KMS-11 (cell line): ENCODE measurements at regions not wholly inside any gene's neighbourhood (a gene's known extent, or its start where the extent isn't known, plus 50 kb on each side); places are given as distances from the start of the nearest gene placed in this dataset.

Experiments used
- H2AFZ ChIP-seq: fragments of 200-600 bp; sonication (generic); 2 replicates; pipeline ENCODE4 v1.6.1; 2016; ENCODE audit warnings: antibody characterized with exemption, mixed run types, low read depth
- H3K27ac ChIP-seq: fragments of 200-600 bp; sonication (generic); 2 replicates; pipeline ENCODE4 v1.6.1; 2016; ENCODE audit warnings: mild to moderate bottlenecking, mixed run types
- H3K27me3 ChIP-seq: fragments of 200-600 bp; sonication (generic); 2 replicates; pipeline ENCODE4 v1.6.1; 2017; ENCODE audit warnings: mild to moderate bottlenecking, low read depth, mixed run types, moderate library complexity; ENCODE audit not compliant: insufficient read depth
- H3K36me3 ChIP-seq: fragments of 200-600 bp; sonication (generic); 2 replicates; pipeline ENCODE4 v1.6.1; 2017; ENCODE audit warnings: mild to moderate bottlenecking, mixed run types; ENCODE audit not compliant: insufficient read depth
- H3K4me1 ChIP-seq: fragments of 200-600 bp; sonication (generic); 2 replicates; pipeline ENCODE4 v1.6.1; 2016; ENCODE audit warnings: mild to moderate bottlenecking, low read depth, mixed run types; ENCODE audit not compliant: poor library complexity, severe bottlenecking
- H3K4me2 ChIP-seq: fragments of 200-600 bp; sonication (generic); 2 replicates; pipeline ENCODE4 v1.7.0; 2016; ENCODE audit warnings: mild to moderate bottlenecking, mixed run types
- H3K4me3 ChIP-seq: fragments of 200-600 bp; sonication (generic); IDR thresholded peaks from 2 replicates; pipeline ENCODE4 v1.6.1; 2017; ENCODE audit warnings: low read depth, low read length, mixed read lengths; ENCODE audit not compliant: insufficient read depth
- H3K79me2 ChIP-seq: fragments of 200-600 bp; sonication (generic); 2 replicates; pipeline ENCODE4 v1.6.1; 2016; ENCODE audit warnings: low read depth, mixed run types; ENCODE audit not compliant: insufficient read depth
- H3K9ac ChIP-seq: fragments of 200-600 bp; sonication (generic); 2 replicates; pipeline ENCODE4 v1.6.1; 2016; ENCODE audit warnings: mild to moderate bottlenecking, mixed run types
- H4K20me1 ChIP-seq: fragments of 200-600 bp; sonication (generic); 2 replicates; pipeline ENCODE4 v1.6.1; 2016; ENCODE audit warnings: mild to moderate bottlenecking, mixed run types; ENCODE audit not compliant: insufficient read depth
- TF ChIP-seq, protein P1 (sequence below): fragments of 200-600 bp; sonication (generic); conservative IDR thresholded peaks from 2 replicates; pipeline ENCODE4 v1.6.1; 2017; ENCODE audit warnings: low read depth, mild to moderate bottlenecking, antibody characterized with exemption, low read length, moderate library complexity, mixed read lengths

DNA sequence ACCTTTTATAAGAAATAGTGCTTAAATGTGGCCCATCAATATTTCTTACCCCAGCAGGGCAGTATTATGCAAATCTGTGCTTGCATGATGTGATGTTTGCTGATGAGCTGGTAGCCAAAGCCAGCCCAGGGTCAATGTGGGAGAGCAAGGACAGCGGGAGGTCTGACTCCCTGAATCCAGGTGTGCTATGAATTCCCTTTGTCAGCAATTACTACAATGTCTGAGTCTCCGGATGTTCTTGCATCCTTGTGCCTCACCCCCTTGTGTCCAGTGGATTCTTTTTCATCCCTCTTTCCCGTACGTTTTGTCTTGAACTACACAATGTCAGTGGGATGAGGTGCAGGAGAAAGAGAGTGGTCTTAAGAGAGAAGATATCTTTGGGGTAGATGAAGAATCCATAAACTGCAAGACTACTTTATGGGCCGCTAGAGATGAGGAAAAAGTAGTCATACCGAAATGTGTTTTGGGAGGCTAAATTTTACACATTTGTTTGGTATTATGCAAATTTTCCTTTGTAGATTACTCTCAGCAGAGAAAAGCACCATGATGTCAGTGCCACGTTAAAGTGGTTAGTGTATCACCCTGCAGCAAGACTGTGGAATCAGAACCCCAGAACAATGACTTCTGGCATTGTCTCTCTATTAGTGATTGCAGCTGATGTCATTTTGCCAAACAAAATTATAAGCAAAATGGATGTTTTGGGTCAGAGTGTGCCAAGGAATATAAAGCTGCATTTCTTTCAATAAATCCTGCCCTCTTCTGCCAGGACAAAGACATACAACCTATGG lies 53.5 kb upstream of the TSHZ3 start:
- no peak overlapping the region for H3K4me2 ChIP-seq
- H3K4me1 ChIP-seq = no peaks in the 10 kb centered on the region
- no peak overlapping the region for H3K9ac ChIP-seq
- H4K20me1 ChIP-seq = no peaks in the 10 kb centered on the region
- no peaks in the 10 kb centered on the region for H3K79me2 ChIP-seq
- H3K4me3 ChIP-seq = no peak overlapping the region
- H3K36me3 ChIP-seq = no peaks in the 10 kb centered on the region
- no peak overlapping the region for H2AFZ ChIP-seq
- TF ChIP-seq, protein P1, sequence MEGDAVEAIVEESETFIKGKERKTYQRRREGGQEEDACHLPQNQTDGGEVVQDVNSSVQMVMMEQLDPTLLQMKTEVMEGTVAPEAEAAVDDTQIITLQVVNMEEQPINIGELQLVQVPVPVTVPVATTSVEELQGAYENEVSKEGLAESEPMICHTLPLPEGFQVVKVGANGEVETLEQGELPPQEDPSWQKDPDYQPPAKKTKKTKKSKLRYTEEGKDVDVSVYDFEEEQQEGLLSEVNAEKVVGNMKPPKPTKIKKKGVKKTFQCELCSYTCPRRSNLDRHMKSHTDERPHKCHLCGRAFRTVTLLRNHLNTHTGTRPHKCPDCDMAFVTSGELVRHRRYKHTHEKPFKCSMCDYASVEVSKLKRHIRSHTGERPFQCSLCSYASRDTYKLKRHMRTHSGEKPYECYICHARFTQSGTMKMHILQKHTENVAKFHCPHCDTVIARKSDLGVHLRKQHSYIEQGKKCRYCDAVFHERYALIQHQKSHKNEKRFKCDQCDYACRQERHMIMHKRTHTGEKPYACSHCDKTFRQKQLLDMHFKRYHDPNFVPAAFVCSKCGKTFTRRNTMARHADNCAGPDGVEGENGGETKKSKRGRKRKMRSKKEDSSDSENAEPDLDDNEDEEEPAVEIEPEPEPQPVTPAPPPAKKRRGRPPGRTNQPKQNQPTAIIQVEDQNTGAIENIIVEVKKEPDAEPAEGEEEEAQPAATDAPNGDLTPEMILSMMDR = no peak
- H3K27ac ChIP-seq = no peak overlapping the region
- H3K27me3 ChIP-seq = no peaks in the 10 kb centered on the region

DNA sequence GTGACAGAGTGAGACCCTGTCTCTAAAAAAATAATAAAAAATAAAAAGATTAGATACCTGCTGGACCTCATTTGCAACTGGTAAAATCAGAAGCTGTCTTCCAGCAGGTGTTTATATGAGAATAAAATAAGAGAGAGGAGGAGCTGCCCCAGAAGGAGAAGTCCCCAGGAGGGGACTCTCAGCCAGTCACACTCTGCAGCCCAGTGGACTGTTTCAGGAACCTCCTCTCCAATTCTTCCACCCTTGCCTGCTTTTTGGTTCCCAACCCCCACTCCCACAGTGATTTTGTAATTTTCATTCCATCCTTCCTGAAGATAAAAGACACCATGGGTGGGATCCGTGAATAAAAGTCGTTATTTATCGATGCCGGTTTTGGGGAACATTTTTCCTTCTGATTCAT lies 56.9 kb upstream of the TSHZ3 start:
- Histone ChIP-seq H3K4me1 (no peaks in the 10 kb centered on the region), H3K27me3 (no peaks in the 10 kb centered on the region), H3K27ac (no peak overlapping the region), H3K9ac (no peak overlapping the region), H2AFZ (no peak overlapping the region), H3K36me3 (no peaks in the 10 kb centered on the region), H4K20me1 (no peaks in the 10 kb centered on the region), H3K4me3 (no peak overlapping the region), H3K4me2 (no peak overlapping the region), H3K79me2 (no peaks in the 10 kb centered on the region)
- TF ChIP-seq, protein P1 = no peak

DNA sequence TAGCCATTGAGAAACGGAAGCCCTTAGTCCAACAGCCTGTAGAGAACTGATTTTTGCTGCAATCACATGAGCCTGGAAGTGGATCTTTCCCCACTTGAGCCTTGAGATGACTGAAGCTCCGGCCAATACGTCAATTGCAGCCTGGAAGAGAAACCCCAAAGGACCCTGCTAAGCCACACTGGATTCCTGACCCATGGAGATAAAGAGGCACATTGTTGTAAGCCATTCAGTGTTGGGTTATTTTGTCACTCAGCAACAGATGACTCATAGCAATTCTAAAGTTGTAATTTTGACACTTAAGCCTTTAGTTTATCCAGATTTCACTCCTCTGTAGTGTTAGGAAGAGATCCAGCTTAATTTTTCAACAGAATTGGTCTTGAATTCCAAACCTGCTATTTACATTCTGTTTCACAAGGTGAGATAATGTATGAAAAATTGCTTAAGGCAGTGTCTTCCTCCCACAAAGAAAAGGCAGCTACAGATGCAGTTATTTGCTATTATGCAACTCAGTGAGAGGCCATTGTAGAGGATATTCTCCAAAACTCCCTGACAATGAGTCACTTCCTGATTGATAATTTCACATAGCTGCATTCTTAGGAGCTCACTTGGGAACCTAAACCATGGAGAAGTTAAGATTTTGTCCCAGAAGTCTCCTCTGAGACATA lies 59.4 kb upstream of the TSHZ3 start:
- Histone ChIP-seq H3K9ac (no peak overlapping the region), H3K79me2 (no peaks in the 10 kb centered on the region), H3K4me3 (no peak overlapping the region), H3K27me3 (no peaks in the 10 kb centered on the region), H3K4me2 (no peak overlapping the region), H3K4me1 (no peaks in the 10 kb centered on the region), H3K27ac (no peak overlapping the region), H4K20me1 (no peaks in the 10 kb centered on the region), H2AFZ (no peak overlapping the region), H3K36me3 (no peaks in the 10 kb centered on the region)
- TF ChIP-seq, protein P1 = no peak

DNA sequence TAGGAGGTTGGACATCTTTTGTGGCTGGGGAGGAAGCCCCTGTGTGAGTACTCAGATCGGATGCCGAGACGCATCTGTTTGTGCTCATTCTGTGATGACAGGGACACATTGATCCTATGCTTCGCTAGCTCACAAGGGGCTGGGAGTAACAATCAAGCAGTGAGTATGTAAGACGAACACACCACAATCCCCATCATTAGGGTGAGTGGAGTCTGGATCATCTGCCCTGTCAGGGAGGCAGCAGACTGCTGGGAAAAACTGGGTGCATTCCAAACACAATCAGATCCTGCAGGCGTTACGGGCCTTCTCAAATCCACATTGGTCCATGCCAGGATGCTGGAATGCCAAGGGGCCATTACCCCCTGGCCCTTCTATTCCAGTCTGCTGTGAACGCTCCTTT lies 64.1 kb upstream of the TSHZ3 start:
- TF ChIP-seq, protein P1 = no peak

More for the DNA sequence above, 64.1 kb upstream of the TSHZ3 start:
- Histone ChIP-seq H3K27me3 (no peaks in the 10 kb centered on the region), H4K20me1 (no peaks in the 10 kb centered on the region), H3K4me2 (no peak overlapping the region), H2AFZ (no peak overlapping the region), H3K4me1 (no peaks in the 10 kb centered on the region), H3K4me3 (no peak overlapping the region), H3K9ac (no peak overlapping the region), H3K79me2 (no peaks in the 10 kb centered on the region), H3K36me3 (no peaks in the 10 kb centered on the region), H3K27ac (no peak overlapping the region)
